SKM-1 treated with dmso at 0.1 percent for 144 hours (cell line): ENCODE measurements at regions not wholly inside any gene's neighbourhood (a gene's known extent, or its start where the extent isn't known, plus 50 kb on each side); places are given as distances from the start of the nearest gene placed in this dataset.
"Not testable (repeated sequence)": the region's sequence is repeated elsewhere in the genome, so short reads cannot be mapped to it uniquely, and the experiment has no call there.

Experiments
- DNase-seq: peaks from one replicate; lab custom pipeline; 2025; ENCODE audit not compliant: unreplicated experiment; lab: John Stamatoyannopoulos, UW

GRCh38 chr3:177449360-177450006 is 252.2 kb upstream of the TBL1XR1 start:
- DNase-seq, result peak; percentile 99

GRCh38 chr3:177451301-177451750 is 254.0 kb upstream of the TBL1XR1 start:
- DNase-seq, result no peak

DNA sequence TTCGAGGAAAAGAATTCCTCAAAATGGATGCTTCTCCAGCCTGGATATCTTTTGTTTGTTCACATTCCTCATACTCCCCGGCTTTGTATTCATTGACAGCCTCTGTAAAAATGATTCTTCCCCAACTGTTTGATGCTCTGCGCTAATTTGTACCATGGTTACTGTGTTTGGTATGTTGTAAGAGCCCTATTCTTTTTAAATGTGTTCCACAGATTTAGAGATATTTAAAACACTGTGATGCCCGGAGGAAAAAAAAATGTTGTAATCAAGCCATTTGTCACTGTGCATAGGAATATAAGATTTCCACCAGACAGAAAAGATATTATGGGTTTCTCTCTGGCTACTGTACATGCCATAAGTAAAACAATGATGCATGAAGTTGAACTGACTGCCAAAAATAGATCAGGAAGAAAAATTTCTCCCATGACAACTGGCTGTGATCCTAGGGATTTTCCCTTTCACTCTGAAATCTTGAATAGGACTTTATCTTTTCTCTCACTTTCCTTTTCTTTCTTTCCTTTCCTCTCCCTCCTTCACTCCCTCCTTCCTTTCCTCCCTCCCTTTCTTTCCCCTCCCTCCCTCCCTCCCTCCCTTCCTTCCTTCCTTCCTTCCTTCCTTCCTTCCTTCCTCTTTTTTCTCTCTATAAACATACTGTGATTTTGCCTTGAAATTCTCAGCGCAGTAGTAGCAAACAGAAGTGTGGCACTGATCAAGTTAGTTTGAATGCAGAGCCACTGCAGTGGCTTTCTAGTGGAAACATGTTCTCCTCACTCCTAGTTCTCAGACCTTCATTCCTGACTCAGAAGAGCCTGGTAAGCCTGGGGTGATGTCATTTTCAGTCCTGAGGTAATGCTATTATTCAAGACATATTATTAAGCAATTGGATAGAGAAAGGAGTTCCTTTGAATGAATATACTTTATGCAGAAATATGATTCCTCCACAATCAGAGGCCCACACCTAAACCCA is 254.9 kb upstream of the TBL1XR1 start:
- no peak for DNase-seq

DNA sequence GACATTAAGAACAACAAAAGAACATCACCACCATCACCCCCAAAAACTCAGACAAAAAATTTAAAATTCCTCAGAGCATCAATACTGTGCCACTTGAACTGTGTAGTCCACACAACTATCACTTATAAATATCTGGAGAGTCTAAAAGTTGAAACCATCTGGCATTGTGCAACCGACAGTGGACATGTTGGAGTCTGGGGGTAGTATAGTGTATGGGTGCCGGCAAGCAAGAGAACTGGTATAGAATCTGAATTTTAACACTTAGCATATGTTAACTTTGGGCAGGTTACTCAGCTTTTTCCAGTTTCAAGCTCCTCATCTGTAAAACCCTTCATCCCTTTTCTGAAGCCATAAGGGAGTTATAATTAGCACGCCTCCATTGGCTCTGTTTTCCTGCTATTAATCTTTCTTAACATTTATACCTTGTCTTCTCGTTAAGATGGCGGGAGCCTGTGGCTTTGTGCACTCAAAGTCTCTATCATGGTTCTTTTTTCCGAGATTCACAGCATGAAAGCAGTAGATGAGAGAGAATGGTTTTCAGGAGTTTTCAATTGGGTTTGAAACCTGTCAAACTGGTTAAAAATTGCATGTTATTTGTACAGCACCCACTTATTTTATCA is 255.7 kb upstream of the TBL1XR1 start:
- DNase-seq, result no peak

DNA sequence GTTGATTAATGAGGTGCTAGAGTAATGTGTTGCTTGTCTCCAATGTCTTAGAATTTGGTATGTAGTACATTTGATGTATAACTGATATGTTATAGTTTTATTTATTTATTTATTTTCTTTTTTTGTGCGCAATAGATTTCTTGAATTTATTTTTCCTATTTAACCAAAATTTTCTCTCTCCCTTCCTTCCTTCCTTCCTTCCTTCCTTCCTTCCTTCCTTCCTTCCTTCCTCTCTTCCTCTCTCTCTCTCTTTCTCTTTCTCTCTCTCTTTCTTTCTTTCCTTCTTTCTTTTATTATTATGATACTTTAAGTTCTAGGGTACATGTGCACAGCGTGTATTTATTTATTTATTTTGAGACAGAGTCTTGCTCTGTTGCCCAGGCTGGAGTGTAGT is 256.2 kb upstream of the TBL1XR1 start:
- DNase-seq, result no peak

GRCh38 chr3:177457204-177457603 is 259.9 kb upstream of the TBL1XR1 start:
- DNase-seq, result peak; percentile 16

GRCh38 chr3:177459401-177459800 is 262.1 kb upstream of the TBL1XR1 start:
- DNase-seq, result no peak

- no peak for DNase-seq
Observed at GRCh38 chr3:177460047-177460446, 262.8 kb upstream of the TBL1XR1 start.

DNA sequence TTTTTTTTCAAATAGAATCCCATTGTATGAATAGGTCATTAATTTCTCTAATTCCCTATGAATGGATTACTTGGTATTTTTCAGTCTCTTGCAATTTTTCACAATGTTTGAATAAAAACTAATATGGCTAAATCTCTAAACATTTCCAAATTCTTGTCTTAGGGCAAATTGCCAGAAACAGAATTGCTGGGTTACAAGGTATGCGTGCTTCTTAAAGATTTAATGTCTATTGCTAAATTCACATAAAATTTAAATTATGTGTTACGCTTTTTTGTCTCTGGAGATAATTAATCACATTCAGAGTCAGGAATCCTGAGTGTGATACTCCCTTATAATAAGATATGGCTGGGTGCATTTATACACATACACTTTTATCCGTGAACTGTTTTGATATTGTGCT is 264.5 kb upstream of the TBL1XR1 start:
- DNase-seq, result no peak

- DNase-seq, result not testable (repeated sequence)
Observed at GRCh38 chr3:177463341-177463740, 266.1 kb upstream of the TBL1XR1 start.

DNA sequence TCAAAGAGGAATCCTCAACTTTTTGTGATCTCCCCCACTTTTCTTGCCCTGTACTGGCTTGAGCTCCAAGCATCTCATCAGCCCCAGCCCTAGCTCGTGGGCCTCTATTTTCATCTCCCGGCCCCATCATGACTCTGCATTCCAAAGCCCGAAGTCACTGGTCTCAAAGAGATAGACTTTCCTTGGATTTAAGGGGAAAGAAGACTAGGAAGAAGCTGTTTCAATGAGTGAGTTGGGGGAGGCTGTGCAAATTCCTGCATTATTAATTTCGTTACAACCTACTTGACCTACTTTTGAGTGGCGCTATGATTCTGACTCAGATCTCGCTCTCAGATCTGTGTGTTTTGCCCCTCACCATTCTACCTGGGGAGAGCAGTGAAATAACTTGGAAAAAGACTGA is 266.6 kb upstream of the TBL1XR1 start:
- DNase-seq, result no peak

DNA sequence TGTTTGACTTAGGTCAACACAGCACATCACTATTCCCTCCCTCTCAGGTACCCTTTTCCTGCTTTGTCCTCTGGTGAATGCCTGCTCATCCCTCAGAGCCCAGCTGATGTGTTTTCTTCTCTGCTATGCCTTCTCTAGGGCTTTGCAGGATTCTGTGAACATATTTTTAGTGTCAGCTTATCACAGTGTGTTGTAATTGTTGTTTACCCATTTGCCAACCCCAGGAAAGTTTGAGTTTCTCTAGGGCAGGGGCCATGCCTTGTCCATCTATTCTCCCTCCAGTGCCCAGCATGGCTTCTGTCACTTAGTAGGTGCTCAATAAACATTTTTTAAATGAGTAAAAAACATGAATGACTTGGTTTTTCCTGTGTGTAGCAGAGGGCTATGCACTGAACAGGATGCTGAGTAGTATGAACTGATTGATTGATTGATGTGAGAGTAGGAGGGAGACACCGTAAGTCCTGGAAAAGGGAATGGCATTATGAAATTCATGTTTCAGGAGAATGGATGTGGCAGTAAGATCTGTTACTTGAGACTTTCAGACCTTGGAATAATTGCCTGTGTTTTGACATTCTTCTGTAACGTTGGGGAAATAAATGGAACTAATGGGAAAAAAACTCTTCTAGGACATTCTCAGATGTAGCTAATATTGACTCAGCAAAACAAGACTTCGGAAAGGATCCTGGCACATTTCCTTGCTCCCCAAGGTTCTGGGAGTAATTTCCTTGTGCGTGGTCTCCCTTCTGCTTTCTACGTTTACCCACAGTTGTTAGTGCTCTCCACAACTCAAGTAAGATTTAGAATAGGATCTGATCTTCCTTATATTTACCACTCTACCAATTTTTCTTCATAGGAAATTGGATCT is 267.3 kb upstream of the TBL1XR1 start:
- no peak for DNase-seq

DNA sequence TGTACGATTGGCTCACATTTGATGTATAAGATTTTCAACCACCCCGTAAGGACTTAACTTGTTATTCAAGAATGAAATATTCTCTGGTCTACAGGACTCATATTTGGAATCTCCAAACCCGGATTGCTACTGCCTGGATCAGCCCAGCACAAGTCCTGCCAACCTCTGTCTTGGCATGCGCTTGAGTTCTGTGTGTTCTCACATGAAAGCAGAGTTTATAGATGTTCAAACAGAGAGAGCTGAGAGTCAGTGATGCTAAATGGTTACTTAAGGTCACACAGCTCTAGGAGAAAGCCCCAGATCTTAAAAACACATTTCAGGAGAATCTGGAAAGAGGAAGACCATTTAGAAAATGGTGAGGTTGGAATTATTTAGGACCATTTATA is 268.0 kb upstream of the TBL1XR1 start:
- DNase-seq, result no peak

GRCh38 chr3:177466074-177466473 is 268.8 kb upstream of the TBL1XR1 start:
- no peak for DNase-seq

- DNase-seq, result not testable (repeated sequence)
Observed at GRCh38 chr3:177466622-177467021, 269.3 kb upstream of the TBL1XR1 start.

DNA sequence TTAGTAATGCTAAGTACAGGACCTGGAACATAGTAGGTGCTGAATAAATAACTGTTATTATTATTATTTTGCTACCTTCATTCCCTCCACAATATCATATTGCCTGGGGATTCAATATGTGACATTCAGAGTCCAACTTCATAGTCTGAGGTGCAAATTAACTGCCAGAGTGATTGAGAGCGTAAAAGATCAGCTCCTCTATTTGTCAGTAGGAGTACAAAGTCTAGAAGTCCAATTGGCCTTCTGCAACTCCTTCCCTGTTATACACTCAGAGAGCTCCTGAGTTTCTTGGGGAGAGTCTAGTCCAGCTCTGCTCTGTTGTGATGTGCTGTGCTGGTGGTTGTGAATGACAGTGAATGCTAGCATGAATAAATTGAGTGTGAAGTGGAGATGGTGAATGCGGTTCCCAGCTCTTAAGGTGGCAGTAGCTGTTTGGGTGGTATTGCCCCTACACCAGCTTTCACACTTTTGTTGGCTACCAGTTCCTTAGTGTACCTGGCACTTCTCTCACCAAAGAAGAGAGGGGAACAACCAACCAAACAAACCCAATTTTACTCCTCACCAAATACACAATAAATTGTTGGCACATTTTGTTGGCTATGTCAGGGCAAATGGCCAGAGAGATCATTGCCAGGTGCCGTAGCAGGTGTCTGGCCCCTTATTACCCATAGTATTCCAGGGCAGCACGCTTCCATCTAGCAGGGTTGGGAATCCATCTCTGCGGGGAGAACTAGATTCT is 270.1 kb upstream of the TBL1XR1 start:
- no peak for DNase-seq

GRCh38 chr3:177468331-177468730 is 271.0 kb upstream of the TBL1XR1 start:
- DNase-seq, result no peak

DNA sequence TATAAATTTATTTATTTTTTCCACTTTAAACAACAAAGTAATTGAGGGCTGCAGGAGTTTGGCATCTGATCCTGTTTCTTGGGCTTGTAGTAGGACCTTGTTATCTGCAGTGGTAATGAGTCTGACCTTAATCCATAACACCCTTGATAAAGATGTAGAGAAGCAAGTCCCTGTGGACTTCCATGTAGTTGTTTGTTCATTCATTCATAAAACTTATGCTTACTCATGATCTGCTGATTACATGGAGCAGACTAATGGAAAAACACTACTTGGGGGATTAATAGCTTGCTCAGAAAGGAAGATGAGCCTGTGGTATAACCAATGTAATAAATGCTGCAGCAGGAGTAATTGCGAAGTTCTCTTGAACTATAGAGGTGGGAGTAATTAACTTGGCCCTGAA is 271.5 kb upstream of the TBL1XR1 start:
- no peak for DNase-seq

DNA sequence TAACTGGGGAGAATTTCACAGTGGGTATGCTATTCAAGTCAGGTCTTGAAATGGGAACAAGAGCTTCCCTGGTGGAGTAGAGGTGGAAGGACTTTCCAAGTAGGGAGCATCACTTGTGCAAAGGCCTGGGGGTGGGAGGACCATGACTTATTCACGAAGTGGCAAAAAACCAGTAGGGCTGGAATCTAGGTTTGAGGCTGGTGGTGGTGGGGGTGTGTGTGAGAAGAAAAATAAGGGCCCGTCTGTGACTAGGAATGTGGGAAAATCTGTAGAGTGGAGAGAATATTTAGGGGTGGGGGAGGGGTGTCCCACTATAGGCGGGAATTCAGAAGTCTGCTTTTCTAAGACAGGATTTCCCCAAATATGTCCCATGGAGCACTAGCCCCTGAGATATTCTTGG is 271.9 kb upstream of the TBL1XR1 start:
- no peak for DNase-seq
